HepG2 (cell line): ENCODE measurements at regions not wholly inside any gene's neighbourhood (a gene's known extent, or its start where the extent isn't known, plus 50 kb on each side); places are given as distances from the start of the nearest gene placed in this dataset.

Experiments
- CBX1 ChIP-seq: IDR thresholded peaks from one replicate; pipeline ENCODE4 v1.6.1; 2016; ENCODE audit warnings: antibody characterized with exemption, low read depth
- HOXA9 ChIP-seq: sonication (generic); formaldehyde crosslinking; IDR thresholded peaks from 2 replicates; pipeline ENCODE4 v1.8.1; 2022; ENCODE audit warnings: missing genetic modification reagents, mild to moderate bottlenecking, moderate library complexity, borderline replicate concordance
- JUN ChIP-seq: sonication (generic); formaldehyde crosslinking; IDR thresholded peaks from 2 replicates; pipeline ENCODE4 v1.4.0; 2020; ENCODE audit warnings: mild to moderate bottlenecking, missing genetic modification reagents
- KDM1A ChIP-seq: IDR thresholded peaks from 2 replicates; pipeline ENCODE4 v1.6.1; 2016; ENCODE audit warnings: missing compliant biosample characterization
- KLF9 ChIP-seq: IDR thresholded peaks from 2 replicates; pipeline ENCODE4 v1.6.1; 2016; ENCODE audit warnings: low read depth
- MAZ ChIP-seq, 2 experiments: sonication (generic) in 1 of 2; formaldehyde crosslinking in 1 of 2; IDR thresholded peaks; 2 replicates each; pipeline versions ENCODE4 v1.5.0 to v1.6.1; 2012 to 2020; ENCODE audit warnings: low read depth in 2 of 2, mild to moderate bottlenecking in 2 of 2, borderline replicate concordance in 1 of 2, improper control_type of control experiment in 1 of 2, low read length in 1 of 2, missing genetic modification reagents in 1 of 2, moderate library complexity in 1 of 2
- SMAD9 ChIP-seq: sonication (generic); formaldehyde crosslinking; IDR thresholded peaks from 2 replicates; pipeline ENCODE4 v1.5.1; 2020; ENCODE audit warnings: mild to moderate bottlenecking, missing genetic modification reagents
- SMARCE1 ChIP-seq: fragments of 450-650 bp; IDR thresholded peaks from 2 replicates; pipeline ENCODE4 v1.6.1; 2017; ENCODE audit warnings: borderline replicate concordance
- YEATS4 ChIP-seq: sonication (generic); formaldehyde crosslinking; IDR thresholded peaks from 2 replicates; pipeline ENCODE4 v1.4.0; 2020; ENCODE audit warnings: missing genetic modification reagents, borderline replicate concordance
- ZBTB10 ChIP-seq: sonication (generic); formaldehyde crosslinking; IDR thresholded peaks from 2 replicates; pipeline ENCODE4 v1.4.0; 2020; ENCODE audit warnings: missing genetic modification reagents, borderline replicate concordance
- ZBTB4 ChIP-seq: sonication (generic); formaldehyde crosslinking; IDR thresholded peaks from 2 replicates; pipeline ENCODE4 v1.4.0; 2020; ENCODE audit warnings: missing genetic modification reagents, mild to moderate bottlenecking, borderline replicate concordance
- ZFX ChIP-seq: sonication (generic); formaldehyde crosslinking; IDR thresholded peaks from 2 replicates; pipeline ENCODE4 v1.4.0; 2020; ENCODE audit warnings: mild to moderate bottlenecking, low read depth, missing genetic modification reagents, moderate library complexity
- ZNF501 ChIP-seq: sonication (generic); formaldehyde crosslinking; IDR thresholded peaks from 2 replicates; pipeline ENCODE4 v1.5.1; 2020; ENCODE audit warnings: mild to moderate bottlenecking, moderate library complexity, missing genetic modification reagents
- ZNF737 ChIP-seq: sonication (generic); formaldehyde crosslinking; IDR thresholded peaks from 2 replicates; pipeline ENCODE4 v1.5.0; 2020; ENCODE audit warnings: missing genetic modification reagents, mild to moderate bottlenecking, borderline replicate concordance
- ZSCAN29 ChIP-seq: sonication (generic); formaldehyde crosslinking; conservative IDR thresholded peaks from 2 replicates; pipeline ENCODE4 v1.4.0; 2020; ENCODE audit warnings: mild to moderate bottlenecking, missing genetic modification reagents
- TF ChIP-seq, protein P1 (sequence below): sonication (generic); formaldehyde crosslinking; IDR thresholded peaks from 2 replicates; pipeline ENCODE4 v1.5.0; 2020; ENCODE audit warnings: missing genetic modification reagents, mild to moderate bottlenecking, borderline replicate concordance
- TF ChIP-seq, protein P2 (sequence below): sonication (generic); formaldehyde crosslinking; IDR thresholded peaks from 2 replicates; pipeline ENCODE4 v1.8.0; 2022; ENCODE audit warnings: mild to moderate bottlenecking, missing genetic modification reagents, moderate library complexity
- TF ChIP-seq, protein P3 (sequence below): sonication (generic); formaldehyde crosslinking; IDR thresholded peaks from 2 replicates; pipeline ENCODE4 v1.5.0; 2020; ENCODE audit warnings: missing genetic modification reagents

DNA sequence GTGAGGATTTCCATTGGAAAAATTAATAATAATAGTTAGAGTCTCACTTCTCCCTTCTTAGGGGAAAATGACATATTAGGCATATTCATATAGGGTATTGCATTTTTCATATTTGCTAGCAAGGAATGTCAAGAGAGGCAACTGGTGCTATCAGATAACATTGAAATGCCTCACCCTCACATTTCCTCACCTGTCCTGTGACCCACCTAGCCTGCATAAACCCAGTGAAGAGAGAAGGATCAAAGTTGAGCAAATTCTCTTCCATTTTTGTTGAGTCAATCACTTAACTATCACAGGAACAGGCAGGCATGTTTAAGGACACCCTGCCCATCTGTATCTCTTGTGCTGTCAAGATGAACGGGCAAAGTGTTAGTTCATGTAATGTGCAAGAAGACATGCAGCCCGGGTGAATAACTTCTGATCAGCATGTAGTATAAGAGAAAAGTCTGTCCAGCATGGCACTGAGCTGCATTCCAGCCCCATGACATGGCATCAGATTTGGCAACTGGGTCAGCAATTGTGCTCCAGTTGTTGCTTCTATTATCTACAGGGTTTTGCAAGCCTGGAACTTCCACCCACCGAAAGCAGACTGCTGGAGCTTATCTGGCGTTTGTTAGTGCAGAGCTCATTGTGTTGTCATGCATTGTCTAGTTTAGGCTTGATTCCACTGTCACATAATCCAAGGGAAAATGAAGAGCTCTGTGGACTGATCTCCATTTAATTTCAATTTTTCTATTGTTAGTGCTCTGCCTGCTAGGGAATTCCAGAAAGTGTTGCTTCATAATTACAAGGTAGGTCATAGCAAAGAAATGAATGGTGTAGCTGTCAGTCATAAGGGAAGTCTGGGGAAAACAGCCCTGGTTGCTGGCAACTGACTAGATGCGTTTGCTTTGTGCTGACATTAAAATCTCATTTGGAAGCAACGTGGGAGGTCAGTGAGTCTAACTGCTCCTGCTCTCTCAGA lies 138.4 kb upstream of the TNFAIP3 start (continued):
- TF ChIP-seq, protein P1, sequence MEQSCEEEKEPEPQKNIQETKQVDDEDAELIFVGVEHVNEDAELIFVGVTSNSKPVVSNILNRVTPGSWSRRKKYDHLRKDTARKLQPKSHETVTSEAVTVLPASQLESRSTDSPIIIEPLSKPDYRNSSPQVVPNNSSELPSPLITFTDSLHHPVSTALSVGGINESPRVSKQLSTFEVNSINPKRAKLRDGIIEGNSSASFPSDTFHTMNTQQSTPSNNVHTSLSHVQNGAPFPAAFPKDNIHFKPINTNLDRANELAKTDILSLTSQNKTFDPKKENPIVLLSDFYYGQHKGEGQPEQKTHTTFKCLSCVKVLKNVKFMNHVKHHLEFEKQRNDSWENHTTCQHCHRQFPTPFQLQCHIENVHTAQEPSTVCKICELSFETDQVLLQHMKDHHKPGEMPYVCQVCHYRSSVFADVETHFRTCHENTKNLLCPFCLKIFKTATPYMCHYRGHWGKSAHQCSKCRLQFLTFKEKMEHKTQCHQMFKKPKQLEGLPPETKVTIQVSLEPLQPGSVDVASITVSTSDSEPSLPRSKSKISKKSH (CRISPR knock-in tag), result no peak
- TF ChIP-seq SMARCE1 (no peak), HOXA9 (CRISPR knock-in tag) (no peak), KDM1A (CRISPR knock-in tag) (no peak), KLF9 (no peak), ZBTB10 (CRISPR knock-in tag) (no peak), MAZ (IDR thresholded peaks at IDR 0.05; ENCODE audit: borderline replicate concordance, low read depth, low read length) (no peak), MAZ (CRISPR knock-in tag; IDR thresholded peaks at IDR 0.05; ENCODE audit: low read depth) (peak; percentile 41; the same call in 1 of the 2 replicates), CBX1 (no peak), SMAD9 (CRISPR knock-in tag) (no peak), ZBTB4 (CRISPR knock-in tag) (0 out of 2 replicates have a peak, but pooled peaks have one; percentile 46), ZFX (CRISPR knock-in tag) (0 out of 2 replicates have a peak, but pooled peaks have one; percentile 7), ZSCAN29 (CRISPR knock-in tag) (0 out of 2 replicates have a peak, but pooled peaks have one; percentile 23), ZNF501 (peak; percentile 15; the same call in 1 of the 2 replicates), JUN (CRISPR knock-in tag) (peak; percentile 71), YEATS4 (CRISPR knock-in tag) (no peak), ZNF737 (no peak)
- TF ChIP-seq, protein P2, sequence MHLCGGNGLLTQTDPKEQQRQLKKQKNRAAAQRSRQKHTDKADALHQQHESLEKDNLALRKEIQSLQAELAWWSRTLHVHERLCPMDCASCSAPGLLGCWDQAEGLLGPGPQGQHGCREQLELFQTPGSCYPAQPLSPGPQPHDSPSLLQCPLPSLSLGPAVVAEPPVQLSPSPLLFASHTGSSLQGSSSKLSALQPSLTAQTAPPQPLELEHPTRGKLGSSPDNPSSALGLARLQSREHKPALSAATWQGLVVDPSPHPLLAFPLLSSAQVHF (CRISPR knock-in tag), result no peak
- TF ChIP-seq, protein P3, sequence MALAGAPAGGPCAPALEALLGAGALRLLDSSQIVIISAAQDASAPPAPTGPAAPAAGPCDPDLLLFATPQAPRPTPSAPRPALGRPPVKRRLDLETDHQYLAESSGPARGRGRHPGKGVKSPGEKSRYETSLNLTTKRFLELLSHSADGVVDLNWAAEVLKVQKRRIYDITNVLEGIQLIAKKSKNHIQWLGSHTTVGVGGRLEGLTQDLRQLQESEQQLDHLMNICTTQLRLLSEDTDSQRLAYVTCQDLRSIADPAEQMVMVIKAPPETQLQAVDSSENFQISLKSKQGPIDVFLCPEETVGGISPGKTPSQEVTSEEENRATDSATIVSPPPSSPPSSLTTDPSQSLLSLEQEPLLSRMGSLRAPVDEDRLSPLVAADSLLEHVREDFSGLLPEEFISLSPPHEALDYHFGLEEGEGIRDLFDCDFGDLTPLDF (CRISPR knock-in tag), result no peak
